H1 (cell line): ENCODE measurements at regions not wholly inside any gene's neighbourhood (a gene's known extent, or its start where the extent isn't known, plus 50 kb on each side); places are given as distances from the start of the nearest gene placed in this dataset.

Source experiments
- BACH1 ChIP-seq: IDR thresholded peaks from 2 replicates; pipeline ENCODE4 v1.6.1; 2012; ENCODE audit warnings: low read length, improper control_type of control experiment
- BCL11A ChIP-seq, 2 experiments: IDR thresholded peaks; one replicate each; pipeline ENCODE4 v1.6.1; 2011; ENCODE audit warnings: low read depth in 2 of 2, low read length in 2 of 2, mild to moderate bottlenecking in 2 of 2
- CEBPB ChIP-seq: IDR thresholded peaks from 2 replicates; pipeline ENCODE4 v1.6.1; 2012; ENCODE audit warnings: low read depth, low read length
- CHD2 ChIP-seq: IDR thresholded peaks from 2 replicates; pipeline ENCODE4 v1.6.1; 2012; ENCODE audit warnings: low read length, improper control_type of control experiment
- CREB1 ChIP-seq: IDR thresholded peaks from 2 replicates; pipeline ENCODE4 v1.6.1; 2012; ENCODE audit warnings: inconsistent platforms
- CTBP2 ChIP-seq: IDR thresholded peaks from 2 replicates; pipeline ENCODE4 v1.7.0; 2011; ENCODE audit warnings: borderline replicate concordance, mild to moderate bottlenecking, moderate library complexity, mixed read lengths, low read length; ENCODE audit not compliant: insufficient read depth, insufficient read length
- SUZ12 ChIP-seq: fragments of 200-600 bp; sonication (generic); IDR thresholded peaks from 2 replicates; pipeline ENCODE4 v1.6.1; 2012; ENCODE audit warnings: mild to moderate bottlenecking, inconsistent platforms, low read length, moderate library complexity, mixed read lengths
- TEAD4 ChIP-seq: IDR thresholded peaks from 2 replicates; pipeline ENCODE4 v1.6.1; 2012; ENCODE audit warnings: low read depth, low read length, inconsistent platforms, mixed read lengths
- YY1 ChIP-seq: IDR thresholded peaks from 2 replicates; pipeline ENCODE4 v1.6.1; 2011; ENCODE audit warnings: low read depth, mild to moderate bottlenecking, low read length
- TF ChIP-seq, protein P1 (sequence below): fragments of 300-600 bp; sonication (generic); IDR thresholded peaks from 2 replicates; pipeline ENCODE4 v1.7.1; 2012; ENCODE audit warnings: low read length, moderate library complexity, mild to moderate bottlenecking, inconsistent platforms; ENCODE audit not compliant: insufficient replicate concordance

DNA sequence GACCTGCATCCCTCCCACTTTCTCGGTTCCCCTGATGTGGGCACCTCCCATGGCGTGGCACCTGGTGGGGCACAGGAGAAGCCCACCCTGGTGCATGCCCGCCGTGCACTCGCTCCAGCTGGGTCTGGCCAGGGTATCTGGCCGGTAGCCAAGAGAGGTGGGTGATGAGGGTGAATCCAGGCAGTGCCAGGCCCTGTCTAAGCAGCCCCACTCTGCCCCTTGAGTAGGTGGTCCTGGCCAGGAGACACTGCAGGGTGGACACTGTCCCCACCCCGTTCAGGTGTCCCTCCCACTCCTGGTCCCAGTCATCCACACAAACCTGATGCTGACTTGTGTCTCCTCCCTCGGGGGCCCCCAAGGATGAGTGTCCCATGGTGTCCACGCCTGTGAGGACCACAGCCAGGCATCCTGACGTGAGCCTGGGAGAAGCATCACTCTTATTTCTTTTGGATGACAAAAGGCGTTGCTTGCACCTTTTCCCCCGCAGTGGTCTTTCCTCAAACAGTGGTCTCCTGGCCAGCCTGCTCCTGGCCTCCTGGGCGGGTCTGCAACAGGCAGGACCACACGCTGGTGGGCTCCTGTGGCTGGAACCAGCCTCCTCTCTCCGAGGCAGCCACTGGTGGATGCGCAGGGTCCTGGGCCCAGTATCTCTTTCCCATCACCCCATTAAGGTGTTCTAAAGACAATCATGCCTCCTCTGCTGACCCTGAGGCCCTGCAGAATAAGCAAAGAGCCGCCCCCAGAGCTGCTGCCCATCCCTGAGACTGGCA, 922.3 kb downstream of the BRD1 start (continued):
- TF ChIP-seq CTBP2 (no peak), CHD2 (no peak), BCL11A (IDR thresholded peaks at IDR 0.05; ENCODE audit: low read depth in 2 of 2, low read length in 2 of 2) (no peak), CEBPB (no peak), TEAD4 (no peak), YY1 (no peak), BACH1 (no peak), CREB1 (no peak), SUZ12 (no peak)
- TF ChIP-seq, protein P1, sequence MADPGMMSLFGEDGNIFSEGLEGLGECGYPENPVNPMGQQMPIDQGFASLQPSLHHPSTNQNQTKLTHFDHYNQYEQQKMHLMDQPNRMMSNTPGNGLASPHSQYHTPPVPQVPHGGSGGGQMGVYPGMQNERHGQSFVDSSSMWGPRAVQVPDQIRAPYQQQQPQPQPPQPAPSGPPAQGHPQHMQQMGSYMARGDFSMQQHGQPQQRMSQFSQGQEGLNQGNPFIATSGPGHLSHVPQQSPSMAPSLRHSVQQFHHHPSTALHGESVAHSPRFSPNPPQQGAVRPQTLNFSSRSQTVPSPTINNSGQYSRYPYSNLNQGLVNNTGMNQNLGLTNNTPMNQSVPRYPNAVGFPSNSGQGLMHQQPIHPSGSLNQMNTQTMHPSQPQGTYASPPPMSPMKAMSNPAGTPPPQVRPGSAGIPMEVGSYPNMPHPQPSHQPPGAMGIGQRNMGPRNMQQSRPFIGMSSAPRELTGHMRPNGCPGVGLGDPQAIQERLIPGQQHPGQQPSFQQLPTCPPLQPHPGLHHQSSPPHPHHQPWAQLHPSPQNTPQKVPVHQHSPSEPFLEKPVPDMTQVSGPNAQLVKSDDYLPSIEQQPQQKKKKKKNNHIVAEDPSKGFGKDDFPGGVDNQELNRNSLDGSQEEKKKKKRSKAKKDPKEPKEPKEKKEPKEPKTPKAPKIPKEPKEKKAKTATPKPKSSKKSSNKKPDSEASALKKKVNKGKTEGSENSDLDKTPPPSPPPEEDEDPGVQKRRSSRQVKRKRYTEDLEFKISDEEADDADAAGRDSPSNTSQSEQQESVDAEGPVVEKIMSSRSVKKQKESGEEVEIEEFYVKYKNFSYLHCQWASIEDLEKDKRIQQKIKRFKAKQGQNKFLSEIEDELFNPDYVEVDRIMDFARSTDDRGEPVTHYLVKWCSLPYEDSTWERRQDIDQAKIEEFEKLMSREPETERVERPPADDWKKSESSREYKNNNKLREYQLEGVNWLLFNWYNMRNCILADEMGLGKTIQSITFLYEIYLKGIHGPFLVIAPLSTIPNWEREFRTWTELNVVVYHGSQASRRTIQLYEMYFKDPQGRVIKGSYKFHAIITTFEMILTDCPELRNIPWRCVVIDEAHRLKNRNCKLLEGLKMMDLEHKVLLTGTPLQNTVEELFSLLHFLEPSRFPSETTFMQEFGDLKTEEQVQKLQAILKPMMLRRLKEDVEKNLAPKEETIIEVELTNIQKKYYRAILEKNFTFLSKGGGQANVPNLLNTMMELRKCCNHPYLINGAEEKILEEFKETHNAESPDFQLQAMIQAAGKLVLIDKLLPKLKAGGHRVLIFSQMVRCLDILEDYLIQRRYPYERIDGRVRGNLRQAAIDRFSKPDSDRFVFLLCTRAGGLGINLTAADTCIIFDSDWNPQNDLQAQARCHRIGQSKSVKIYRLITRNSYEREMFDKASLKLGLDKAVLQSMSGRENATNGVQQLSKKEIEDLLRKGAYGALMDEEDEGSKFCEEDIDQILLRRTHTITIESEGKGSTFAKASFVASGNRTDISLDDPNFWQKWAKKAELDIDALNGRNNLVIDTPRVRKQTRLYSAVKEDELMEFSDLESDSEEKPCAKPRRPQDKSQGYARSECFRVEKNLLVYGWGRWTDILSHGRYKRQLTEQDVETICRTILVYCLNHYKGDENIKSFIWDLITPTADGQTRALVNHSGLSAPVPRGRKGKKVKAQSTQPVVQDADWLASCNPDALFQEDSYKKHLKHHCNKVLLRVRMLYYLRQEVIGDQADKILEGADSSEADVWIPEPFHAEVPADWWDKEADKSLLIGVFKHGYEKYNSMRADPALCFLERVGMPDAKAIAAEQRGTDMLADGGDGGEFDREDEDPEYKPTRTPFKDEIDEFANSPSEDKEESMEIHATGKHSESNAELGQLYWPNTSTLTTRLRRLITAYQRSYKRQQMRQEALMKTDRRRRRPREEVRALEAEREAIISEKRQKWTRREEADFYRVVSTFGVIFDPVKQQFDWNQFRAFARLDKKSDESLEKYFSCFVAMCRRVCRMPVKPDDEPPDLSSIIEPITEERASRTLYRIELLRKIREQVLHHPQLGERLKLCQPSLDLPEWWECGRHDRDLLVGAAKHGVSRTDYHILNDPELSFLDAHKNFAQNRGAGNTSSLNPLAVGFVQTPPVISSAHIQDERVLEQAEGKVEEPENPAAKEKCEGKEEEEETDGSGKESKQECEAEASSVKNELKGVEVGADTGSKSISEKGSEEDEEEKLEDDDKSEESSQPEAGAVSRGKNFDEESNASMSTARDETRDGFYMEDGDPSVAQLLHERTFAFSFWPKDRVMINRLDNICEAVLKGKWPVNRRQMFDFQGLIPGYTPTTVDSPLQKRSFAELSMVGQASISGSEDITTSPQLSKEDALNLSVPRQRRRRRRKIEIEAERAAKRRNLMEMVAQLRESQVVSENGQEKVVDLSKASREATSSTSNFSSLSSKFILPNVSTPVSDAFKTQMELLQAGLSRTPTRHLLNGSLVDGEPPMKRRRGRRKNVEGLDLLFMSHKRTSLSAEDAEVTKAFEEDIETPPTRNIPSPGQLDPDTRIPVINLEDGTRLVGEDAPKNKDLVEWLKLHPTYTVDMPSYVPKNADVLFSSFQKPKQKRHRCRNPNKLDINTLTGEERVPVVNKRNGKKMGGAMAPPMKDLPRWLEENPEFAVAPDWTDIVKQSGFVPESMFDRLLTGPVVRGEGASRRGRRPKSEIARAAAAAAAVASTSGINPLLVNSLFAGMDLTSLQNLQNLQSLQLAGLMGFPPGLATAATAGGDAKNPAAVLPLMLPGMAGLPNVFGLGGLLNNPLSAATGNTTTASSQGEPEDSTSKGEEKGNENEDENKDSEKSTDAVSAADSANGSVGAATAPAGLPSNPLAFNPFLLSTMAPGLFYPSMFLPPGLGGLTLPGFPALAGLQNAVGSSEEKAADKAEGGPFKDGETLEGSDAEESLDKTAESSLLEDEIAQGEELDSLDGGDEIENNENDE, result no peak
